PFSK-1 (cell line): ENCODE measurements at regions not wholly inside any gene's neighbourhood (a gene's known extent, or its start where the extent isn't known, plus 50 kb on each side); places are given as distances from the start of the nearest gene placed in this dataset.

Source experiments
- FOXP2 ChIP-seq: optimal IDR thresholded peaks from 2 replicates; pipeline ENCODE3; 2011; ENCODE audit warnings: borderline replicate concordance, control low read depth, inconsistent platforms; ENCODE audit not compliant: insufficient read depth; ENCODE audit errors: extremely low read length, extremely low read depth
- POLR2AphosphoS5 ChIP-seq: IDR thresholded peaks from 2 replicates; pipeline ENCODE4 v1.6.1; 2012; ENCODE audit warnings: low read depth, mild to moderate bottlenecking, control low read depth, low read length, moderate library complexity
- REST ChIP-seq, 2 experiments: IDR thresholded peaks; 2 replicates each; pipeline versions ENCODE4 v1.6.1 to v1.8.0; 2011 to 2012; ENCODE audit warnings: low read depth in 2 of 2, low read length in 2 of 2, control low read depth in 1 of 2, inconsistent platforms in 1 of 2, mild to moderate bottlenecking in 1 of 2, moderate library complexity in 1 of 2; ENCODE audit not compliant: insufficient read depth in 1 of 2
- SIN3A ChIP-seq: IDR thresholded peaks from 2 replicates; pipeline ENCODE4 v1.6.1; 2012; ENCODE audit warnings: mild to moderate bottlenecking, low read length, moderate library complexity, borderline replicate concordance; ENCODE audit not compliant: insufficient read depth
- TAF1 ChIP-seq: IDR thresholded peaks from 2 replicates; pipeline ENCODE4 v1.6.1; 2012; ENCODE audit warnings: low read length, control low read depth, borderline replicate concordance; ENCODE audit not compliant: insufficient read depth

GRCh38 chr20:12699374-12700228, 309.2 kb upstream of the SPTLC3 start:
- TF ChIP-seq SIN3A (no peak), TAF1 (no peak), REST (IDR thresholded peaks at IDR 0.05; ENCODE audit: insufficient read depth in 1 of 2, low read depth in 2 of 2, low read length in 2 of 2) (no peak), POLR2AphosphoS5 (no peak), FOXP2 (no peak)

- TF ChIP-seq POLR2AphosphoS5 (no peak), REST (IDR thresholded peaks at IDR 0.05; ENCODE audit: insufficient read depth in 1 of 2, low read depth in 2 of 2, low read length in 2 of 2) (no peak), TAF1 (no peak)
These were observed 308.1 kb upstream of the SPTLC3 start for GRCh38 chr20:12700701-12701100.

DNA sequence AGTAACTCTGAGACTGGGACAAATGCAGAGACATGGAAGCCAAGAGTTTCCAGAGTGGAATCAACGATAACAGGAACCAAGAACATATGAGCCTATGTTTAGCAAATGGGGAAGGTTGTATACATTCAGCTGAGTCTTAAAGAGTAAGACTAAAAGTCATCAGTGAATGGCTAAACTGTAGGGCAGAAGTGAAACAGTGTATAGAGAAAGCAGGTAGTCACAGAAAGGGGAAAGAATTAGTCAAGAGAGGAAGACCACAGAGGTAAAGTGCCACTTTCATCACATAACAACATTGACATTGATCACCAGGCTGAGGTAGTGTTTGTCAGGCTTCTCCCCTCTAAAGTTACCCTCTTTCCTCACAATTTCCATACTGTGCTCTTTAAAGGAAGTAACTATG, 306.5 kb upstream of the SPTLC3 start:
- TF ChIP-seq SIN3A (no peak), FOXP2 (no peak), POLR2AphosphoS5 (no peak), TAF1 (no peak), REST (IDR thresholded peaks at IDR 0.05; ENCODE audit: insufficient read depth in 1 of 2, low read depth in 2 of 2, low read length in 2 of 2) (no peak)

DNA sequence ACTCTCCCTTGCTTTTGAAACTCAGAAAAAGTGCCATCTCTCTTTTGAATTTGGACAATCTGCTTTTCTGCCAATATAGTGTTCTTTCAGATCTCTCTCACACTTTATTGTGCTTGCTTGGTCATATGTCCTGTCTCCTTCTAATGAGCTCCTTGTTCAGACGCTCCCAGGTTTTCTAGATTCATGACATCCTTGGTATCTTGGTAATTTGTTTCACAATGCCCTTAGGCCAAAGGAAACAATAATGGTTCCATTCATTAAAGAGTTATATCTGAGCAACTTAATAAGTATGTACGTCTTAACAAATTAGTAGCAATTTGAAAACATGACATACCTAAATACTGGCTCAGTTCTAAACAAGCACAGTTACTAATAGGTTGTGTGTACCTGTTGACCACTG, 293.4 kb upstream of the SPTLC3 start:
- TF ChIP-seq POLR2AphosphoS5 (no peak), TAF1 (no peak), FOXP2 (no peak), REST (IDR thresholded peaks at IDR 0.05; ENCODE audit: insufficient read depth in 1 of 2, low read depth in 2 of 2, low read length in 2 of 2) (no peak), SIN3A (no peak)
